ENCODE measurements at regions not wholly inside any gene's neighbourhood (a gene's known extent, or its start where the extent isn't known, plus 50 kb on each side); places are given as distances from the start of the nearest gene placed in this dataset.
"Not testable (repeated sequence)": the region's sequence is repeated elsewhere in the genome, so short reads cannot be mapped to it uniquely, and the experiment has no call there.

DNA sequence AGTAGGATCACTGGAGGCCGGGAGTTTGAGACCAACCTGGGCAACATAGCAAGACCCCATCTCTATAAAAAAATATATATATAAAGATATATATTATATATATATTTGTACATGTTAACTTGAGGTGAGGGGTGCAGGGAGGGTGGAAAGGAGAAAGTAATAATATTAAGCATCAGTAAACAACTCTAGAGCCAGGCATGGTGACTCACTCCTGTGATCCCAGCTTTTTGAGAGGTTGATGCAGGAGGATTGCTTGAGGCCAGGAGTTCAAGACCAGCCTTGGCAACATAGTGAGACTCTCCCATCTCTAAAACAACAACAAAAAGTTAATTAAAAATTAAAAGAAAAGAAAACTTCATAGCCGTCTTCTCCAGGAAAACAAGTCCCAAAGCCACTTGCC is 61.7 kb upstream of the SMURF2 start:
- no peak for DNase-seq

DNA sequence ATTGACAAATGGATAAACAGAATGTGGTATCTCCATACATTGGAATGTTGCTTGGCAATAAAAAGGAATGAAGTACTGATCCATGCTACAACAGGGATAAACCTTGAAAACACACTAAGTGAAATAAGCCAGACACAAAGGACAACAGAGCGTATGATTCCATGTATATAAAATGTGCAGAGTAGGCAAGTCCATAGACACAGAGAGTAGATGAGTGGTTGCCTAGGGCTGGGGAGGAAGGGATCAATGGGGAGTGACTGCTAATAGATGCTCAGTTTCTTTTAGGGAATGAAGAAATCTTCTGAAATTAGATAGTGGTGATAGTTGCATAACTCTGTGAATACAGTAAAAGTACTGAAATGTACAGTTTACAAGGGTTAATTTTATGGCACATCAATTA is 59.4 kb upstream of the SMURF2 start:
- not testable (repeated sequence) for DNase-seq

DNA sequence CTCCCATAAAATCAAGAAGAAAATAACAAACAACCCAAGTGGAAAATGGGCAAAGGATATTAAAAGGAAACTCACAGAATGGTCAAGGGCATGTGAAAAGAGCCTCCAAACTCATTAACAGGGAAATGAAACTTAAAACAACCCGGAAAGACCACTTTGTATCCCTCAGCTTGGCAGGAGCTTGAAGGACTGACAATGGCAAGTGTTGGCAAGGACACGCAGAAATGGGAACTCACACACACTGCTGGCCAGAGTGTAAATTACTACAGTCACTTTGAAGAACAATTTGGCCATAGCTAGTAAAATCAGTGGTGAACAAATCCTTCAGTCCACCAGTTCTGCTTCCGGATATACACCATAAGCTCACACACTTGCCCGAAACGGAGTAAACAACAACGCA is 58.1 kb upstream of the SMURF2 start:
- DNase-seq = not testable (repeated sequence)

DNA sequence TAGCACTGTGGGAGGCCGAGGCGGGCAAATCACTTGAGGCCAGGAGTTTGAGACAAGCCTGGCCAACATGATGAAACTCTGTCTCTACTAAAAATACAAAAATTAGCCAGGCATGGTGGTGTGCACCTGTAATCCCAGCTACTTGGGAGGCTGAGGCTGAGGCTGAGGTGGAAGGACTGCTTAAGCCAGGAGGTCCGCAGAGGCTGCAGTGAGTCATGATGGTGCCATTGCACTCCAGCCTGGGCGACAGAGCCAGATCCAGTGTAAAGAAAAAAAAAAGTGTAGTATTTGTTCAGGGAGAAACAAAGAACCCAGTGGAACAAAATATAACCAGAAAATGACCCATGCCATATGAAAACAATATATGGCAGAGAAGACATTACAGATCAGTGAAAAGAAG is 57.4 kb upstream of the SMURF2 start:
- DNase-seq = not testable (repeated sequence)

DNA sequence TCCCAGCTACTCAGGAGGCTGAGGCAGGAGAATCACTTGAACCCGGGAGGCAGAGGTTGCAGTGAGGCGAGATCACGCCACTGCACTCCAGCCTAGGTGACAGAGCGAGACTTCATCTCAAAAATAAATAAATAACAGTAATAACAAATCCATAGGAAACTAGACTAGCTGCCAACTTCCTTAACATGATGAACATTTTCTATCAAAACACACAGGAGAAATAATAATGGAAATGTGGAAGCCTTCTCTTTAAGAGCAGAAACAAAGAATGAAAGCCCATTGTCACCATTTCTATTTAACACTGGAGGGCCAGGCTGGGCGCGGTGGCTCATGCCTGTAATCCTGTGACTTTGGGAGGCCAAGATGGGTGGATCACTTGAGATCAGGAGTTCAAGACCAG is 56.7 kb upstream of the SMURF2 start:
- DNase-seq = not testable (repeated sequence)

DNA sequence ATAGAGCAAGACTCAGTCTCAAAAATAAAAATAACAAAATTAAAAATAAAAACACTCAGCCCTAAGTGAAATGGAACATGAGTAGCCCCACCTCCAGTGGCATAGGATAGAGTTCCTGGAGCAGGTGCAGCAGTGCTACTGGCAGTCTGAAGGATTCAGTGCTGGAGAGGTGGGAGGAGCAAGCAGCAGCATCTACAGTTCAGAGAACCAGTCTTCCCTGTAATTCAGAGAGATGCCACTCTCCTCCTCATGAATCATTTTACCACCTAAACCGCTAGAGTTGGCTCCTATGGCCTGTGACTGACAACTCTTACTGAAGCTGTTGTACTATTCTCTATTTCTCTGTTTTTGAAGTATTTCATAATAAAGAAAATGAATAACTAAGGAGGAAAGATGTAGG is 56.0 kb upstream of the SMURF2 start:
- DNase-seq = no peak

DNA sequence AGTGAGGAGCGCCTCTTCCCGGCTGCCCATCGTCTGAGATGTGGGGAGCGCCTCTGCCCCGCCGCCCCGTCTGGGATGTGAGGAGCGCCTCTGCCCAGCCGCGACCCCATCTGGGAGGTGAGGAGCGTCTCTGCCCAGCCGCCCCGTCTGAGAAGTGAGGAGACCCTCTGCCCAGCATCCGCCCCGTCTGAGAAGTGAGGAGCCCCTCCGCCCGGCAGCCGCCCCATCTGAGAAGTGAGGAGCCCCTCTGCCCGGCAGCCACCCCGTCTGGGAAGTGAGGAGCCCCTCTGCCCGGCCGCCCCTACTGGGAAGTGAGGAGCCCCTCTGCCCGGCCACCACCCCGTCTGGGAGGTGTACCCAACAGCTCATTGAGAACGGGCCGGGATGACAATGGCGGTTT is 54.4 kb upstream of the SMURF2 start:
- not testable (repeated sequence) for DNase-seq

DNA sequence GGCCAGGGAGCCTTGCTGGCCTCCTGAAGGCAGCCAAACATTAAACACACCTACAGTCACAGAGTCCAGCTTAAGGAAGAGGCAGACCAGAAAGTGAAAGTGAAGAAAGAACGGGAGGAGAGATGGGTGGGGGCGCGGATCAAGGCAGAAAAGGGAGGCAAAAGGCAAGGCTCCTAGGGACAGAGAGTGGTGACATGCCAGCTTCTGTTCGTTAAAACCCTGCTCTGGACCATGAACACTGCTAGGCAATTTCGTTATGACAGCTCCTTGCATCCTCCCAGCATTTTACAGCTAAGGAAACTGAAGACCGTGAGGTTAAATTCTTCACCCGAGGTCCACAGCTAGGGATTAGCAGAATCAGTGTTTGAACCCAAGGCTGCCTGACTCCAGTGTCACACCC is 51.7 kb upstream of the SMURF2 start:
- not testable (repeated sequence) for DNase-seq

DNA sequence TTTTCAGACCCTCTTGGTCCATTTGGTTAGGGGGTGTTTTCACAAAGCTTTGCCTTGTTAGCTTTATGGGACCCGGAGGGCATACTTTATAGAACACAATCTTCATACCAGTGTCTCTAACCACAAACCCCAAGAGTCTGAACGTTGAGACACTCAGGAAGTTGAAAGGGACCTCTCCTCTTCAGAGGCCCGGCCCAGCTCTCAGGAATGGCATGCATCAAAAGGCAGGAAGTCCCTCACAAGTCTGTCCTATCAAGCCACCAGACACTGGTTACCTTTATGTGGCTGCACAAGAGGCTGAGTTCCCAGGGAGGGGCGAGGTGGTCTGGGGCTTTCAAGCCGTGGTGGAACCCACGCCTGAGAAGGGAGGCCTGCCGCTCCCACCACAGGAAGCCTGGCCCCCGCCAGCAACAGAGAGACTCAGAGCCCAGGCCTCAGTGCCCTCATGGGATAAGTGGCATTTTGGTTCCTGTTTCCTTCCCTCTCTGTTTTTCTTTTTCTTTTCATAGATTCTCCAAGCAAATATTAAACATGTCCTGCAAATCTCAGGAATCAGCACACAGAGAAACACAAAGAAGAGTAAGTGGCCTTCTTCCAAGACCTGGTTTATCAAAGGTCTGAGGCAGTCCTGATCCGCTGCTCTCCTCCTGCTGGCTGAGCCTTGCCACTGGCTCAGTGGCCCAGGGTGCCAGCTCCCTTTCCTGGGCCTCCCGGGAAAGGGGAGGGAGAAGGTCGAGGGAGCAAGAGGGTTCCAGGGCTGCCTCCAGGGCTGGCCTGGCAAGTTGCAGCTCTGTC is 50.6 kb upstream of the SMURF2 start:
- peak in 1 of 4 experiments; percentile 4 for DNase-seq
